Erythroblast (primary cell): ENCODE measurements at regions not wholly inside any gene's neighbourhood (a gene's known extent, or its start where the extent isn't known, plus 50 kb on each side); places are given as distances from the start of the nearest gene placed in this dataset.

ENCODE experiments used
- GATA1 ChIP-seq: IDR thresholded peaks from 2 replicates; pipeline ENCODE4 v1.6.1; 2011; ENCODE audit warnings: low read depth, mild to moderate bottlenecking, control low read depth, low read length, moderate library complexity
- POLR2A ChIP-seq: IDR thresholded peaks from 2 replicates; pipeline ENCODE4 v1.6.1; 2011; ENCODE audit warnings: mild to moderate bottlenecking, low read length

- TF ChIP-seq POLR2A (no peak), GATA1 (no peak)
Measured at GRCh38 chr2:193334401-193334800, 1139.7 kb upstream of the TMEFF2 start.
